SK-N-MC (cell line): ENCODE measurements at regions not wholly inside any gene's neighbourhood (a gene's known extent, or its start where the extent isn't known, plus 50 kb on each side); places are given as distances from the start of the nearest gene placed in this dataset.

Source experiments
- EZH2 ChIP-seq: fragments of 200-600 bp; sonication (generic); IDR thresholded peaks from one replicate; pipeline ENCODE4 v1.6.1; 2017; ENCODE audit warnings: antibody characterized with exemption
- POLR2AphosphoS5 ChIP-seq: IDR thresholded peaks from 2 replicates; pipeline ENCODE4 v1.6.1; 2012; ENCODE audit warnings: mild to moderate bottlenecking, low read depth, low read length, borderline replicate concordance

- no peak for TF ChIP-seq POLR2AphosphoS5
- no peak for TF ChIP-seq EZH2
These were observed 440.3 kb upstream of the DPH6 start for GRCh38 chr15:35986191-35986721.
